Caco-2 (cell line): ENCODE measurements at regions not wholly inside any gene's neighbourhood (a gene's known extent, or its start where the extent isn't known, plus 50 kb on each side); places are given as distances from the start of the nearest gene placed in this dataset.
A peak's percentile ranks its signal among the peaks of the same experiment; 100 is the strongest.

Experiments
- BruUV-seq: library from RNA; stranded (reverse); fragments of 400-500 nt; replicated peaks from 2 replicates; lab custom pipeline; 2021; lab: Mats Ljungman, UMichigan
- CTCF ChIA-PET: fragments of 300-600 bp; sonication (Branson Sonifier 250); formaldehyde crosslinking; loops from one replicate; lab custom pipeline; 2022; ENCODE audit warnings: antibody characterized with exemption; lab: Charles Lee
- POLR2A ChIA-PET: fragments of 300-600 bp; sonication (Branson Sonifier 250); formaldehyde crosslinking; loops from one replicate; lab custom pipeline; 2022; ENCODE audit warnings: antibody characterized with exemption; lab: Charles Lee
- DNase-seq, 2 experiments: peaks; one replicate each; pipeline versions ENCODE4 v3.0.0 to v3.0.0-alpha.2; 2020 to 2022
- H3K27me3 ChIP-seq: replicated peaks from 2 replicates; pipeline ENCODE4 v1.6.0; 2011; ENCODE audit warnings: low read length; ENCODE audit not compliant: control insufficient read depth, insufficient read depth
- H3K36me3 ChIP-seq: 2 replicates; pipeline ENCODE4 v1.5.1; 2011; ENCODE audit warnings: low read length; ENCODE audit not compliant: control insufficient read depth, insufficient read depth
- H3K4me1 ChIP-seq: fragments of 250-450 bp; sonication (Bioruptor Pico); 2 replicates; pipeline ENCODE4 v1.5.1; 2020; ENCODE audit warnings: mild to moderate bottlenecking
- H3K4me3 ChIP-seq: 2 replicates; pipeline ENCODE4 v1.5.1; 2011; ENCODE audit warnings: low read depth, mild to moderate bottlenecking, control low read depth, low read length
- H3K9me3 ChIP-seq: fragments of 250-450 bp; sonication (Bioruptor Pico); 2 replicates; pipeline ENCODE4 v1.5.1; 2020; ENCODE audit warnings: mild to moderate bottlenecking, moderate library complexity
- H3K27ac Mint-ChIP-seq: one replicate; pipeline ENCODE4 v1.8.0; 2022; ENCODE audit warnings: mixed read lengths; ENCODE audit not compliant: unreplicated experiment
- H3K27me3 Mint-ChIP-seq: one replicate; pipeline ENCODE4 v1.8.0; 2022; ENCODE audit warnings: mixed read lengths; ENCODE audit not compliant: insufficient read depth, unreplicated experiment
- H3K36me3 Mint-ChIP-seq: one replicate; pipeline ENCODE4 v1.8.0; 2022; ENCODE audit warnings: mild to moderate bottlenecking, mixed read lengths; ENCODE audit not compliant: insufficient read depth, unreplicated experiment
- H3K4me1 Mint-ChIP-seq: one replicate; pipeline ENCODE4 v1.8.0; 2022; ENCODE audit warnings: low read depth, mixed read lengths; ENCODE audit not compliant: unreplicated experiment
- H3K4me3 Mint-ChIP-seq: one replicate; pipeline ENCODE4 v1.8.0; 2022; ENCODE audit warnings: mild to moderate bottlenecking, moderate library complexity, mixed read lengths; ENCODE audit not compliant: unreplicated experiment
- H3K9me3 Mint-ChIP-seq: one replicate; pipeline ENCODE4 v1.8.0; 2022; ENCODE audit warnings: mixed read lengths; ENCODE audit not compliant: unreplicated experiment
- intact Hi-C: fragments of 100-400 bp; cut with micrococcal nuclease; formaldehyde crosslinking; loops from one replicate; pipeline ENCODE4 v1.10.0; 2022; ENCODE audit not compliant: unreplicated experiment
- TF ChIP-seq, protein P1 (sequence below), 2 experiments: fragments of 200-600 bp in 1 of 2; IDR thresholded peaks; 1 replicate in 1 of 2; 2 replicates in 1 of 2; pipeline versions ENCODE4 v1.5.1 to v1.8.0; 2011 to 2022; ENCODE audit warnings: antibody characterized with exemption in 1 of 2, control low read depth in 1 of 2, inconsistent platforms in 1 of 2, low read depth in 1 of 2, low read length in 1 of 2, mild to moderate bottlenecking in 1 of 2, moderate library complexity in 1 of 2; ENCODE audit not compliant: insufficient read depth in 1 of 2, severe bottlenecking in 1 of 2, unreplicated experiment in 1 of 2

- Mint-ChIP-seq H3K36me3 (peaks cover 5% of the 10 kb centered on the region), H3K27me3 (peaks cover 3% of the 10 kb centered on the region), H3K4me1 (no peaks in the 10 kb centered on the region), H3K9me3 (no peaks in the 10 kb centered on the region), H3K4me3 (no peak overlapping the region), H3K27ac (no peak overlapping the region)
- ChIA-PET POLR2A (no interaction called here), CTCF (interaction anchor here (1.4 kb wide), 1 partner anchor 9 kb away, joined by 4 read pairs; no protein-coding TSS in a partner anchor)
- Histone ChIP-seq H3K4me1 (no peaks in the 10 kb centered on the region), H3K36me3 (no peaks in the 10 kb centered on the region), H3K4me3 (no peak overlapping the region), H3K27me3 (no peaks in the 10 kb centered on the region), H3K9me3 (no peaks in the 10 kb centered on the region)
- intact Hi-C loops = no loop called here
- peak in 1 of 2 experiments; percentile 59 for DNase-seq
- TF ChIP-seq, protein P1, sequence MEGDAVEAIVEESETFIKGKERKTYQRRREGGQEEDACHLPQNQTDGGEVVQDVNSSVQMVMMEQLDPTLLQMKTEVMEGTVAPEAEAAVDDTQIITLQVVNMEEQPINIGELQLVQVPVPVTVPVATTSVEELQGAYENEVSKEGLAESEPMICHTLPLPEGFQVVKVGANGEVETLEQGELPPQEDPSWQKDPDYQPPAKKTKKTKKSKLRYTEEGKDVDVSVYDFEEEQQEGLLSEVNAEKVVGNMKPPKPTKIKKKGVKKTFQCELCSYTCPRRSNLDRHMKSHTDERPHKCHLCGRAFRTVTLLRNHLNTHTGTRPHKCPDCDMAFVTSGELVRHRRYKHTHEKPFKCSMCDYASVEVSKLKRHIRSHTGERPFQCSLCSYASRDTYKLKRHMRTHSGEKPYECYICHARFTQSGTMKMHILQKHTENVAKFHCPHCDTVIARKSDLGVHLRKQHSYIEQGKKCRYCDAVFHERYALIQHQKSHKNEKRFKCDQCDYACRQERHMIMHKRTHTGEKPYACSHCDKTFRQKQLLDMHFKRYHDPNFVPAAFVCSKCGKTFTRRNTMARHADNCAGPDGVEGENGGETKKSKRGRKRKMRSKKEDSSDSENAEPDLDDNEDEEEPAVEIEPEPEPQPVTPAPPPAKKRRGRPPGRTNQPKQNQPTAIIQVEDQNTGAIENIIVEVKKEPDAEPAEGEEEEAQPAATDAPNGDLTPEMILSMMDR (IDR thresholded peaks at IDR 0.05; ENCODE audit: insufficient read depth in 1 of 2, low read depth in 1 of 2, low read length in 1 of 2, severe bottlenecking in 1 of 2, unreplicated experiment in 1 of 2) = peak; percentile 62 to 79
- BruUV-seq = no TSS peak
Measured at GRCh38 chr14:100654814-100655740, 67.9 kb upstream of the BEGAIN start.

DNA sequence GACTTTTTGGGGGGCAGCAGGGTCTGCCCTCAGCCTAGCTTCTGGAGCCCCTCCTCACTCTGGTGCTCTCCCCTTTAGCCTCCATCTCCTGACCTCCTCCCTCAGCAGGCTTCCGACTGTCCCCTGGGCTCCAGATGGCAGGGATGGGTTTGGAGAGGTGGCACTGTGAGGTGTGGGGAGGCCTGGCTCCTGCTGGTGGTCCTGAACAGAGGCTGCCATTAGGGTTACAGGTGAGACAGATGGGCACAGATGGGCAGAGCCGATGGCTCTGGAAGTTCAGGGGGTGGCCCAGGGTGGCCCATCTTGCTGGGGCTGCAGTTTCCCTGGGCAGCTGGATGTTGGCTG lies 68.5 kb upstream of the BEGAIN start:
- Histone ChIP-seq H3K36me3 (no peaks in the 10 kb centered on the region), H3K9me3 (no peaks in the 10 kb centered on the region), H3K27me3 (no peaks in the 10 kb centered on the region), H3K4me3 (no peak overlapping the region), H3K4me1 (no peaks in the 10 kb centered on the region)
- intact Hi-C loops = no loop called here
- Mint-ChIP-seq H3K4me3 (no peak overlapping the region), H3K27ac (no peak overlapping the region), H3K27me3 (peaks cover 3% of the 10 kb centered on the region), H3K4me1 (no peaks in the 10 kb centered on the region), H3K36me3 (peaks cover 5% of the 10 kb centered on the region), H3K9me3 (no peaks in the 10 kb centered on the region)
- TF ChIP-seq, protein P1 (IDR thresholded peaks at IDR 0.05; ENCODE audit: insufficient read depth in 1 of 2, low read depth in 1 of 2, low read length in 1 of 2, severe bottlenecking in 1 of 2, unreplicated experiment in 1 of 2) = no peak
- no TSS peak for BruUV-seq
- DNase-seq = no peak
- POLR2A ChIA-PET = no interaction called here
- CTCF ChIA-PET = interaction anchor here (0.6 to 1.4 kb wide), 4 partner anchors 10 to 762 kb away, joined by 4 to 5 read pairs (median 4); no protein-coding TSS in a partner anchor

- POLR2A ChIA-PET = no interaction called here
- BruUV-seq = no TSS peak
- Histone ChIP-seq H3K4me1 (no peaks in the 10 kb centered on the region), H3K9me3 (no peaks in the 10 kb centered on the region), H3K4me3 (no peak overlapping the region), H3K36me3 (no peaks in the 10 kb centered on the region), H3K27me3 (no peaks in the 10 kb centered on the region)
- Mint-ChIP-seq H3K27ac (no peak overlapping the region), H3K9me3 (no peaks in the 10 kb centered on the region), H3K4me1 (no peaks in the 10 kb centered on the region), H3K4me3 (no peak overlapping the region), H3K27me3 (peaks cover 3% of the 10 kb centered on the region), H3K36me3 (peaks cover 5% of the 10 kb centered on the region)
- CTCF ChIA-PET = interaction anchor here (0.5 to 1.2 kb wide), 3 partner anchors 11 to 242 kb away, joined by 3 to 5 read pairs (median 4); no protein-coding TSS in a partner anchor
- DNase-seq = no peak
- TF ChIP-seq, protein P1 (IDR thresholded peaks at IDR 0.05; ENCODE audit: insufficient read depth in 1 of 2, low read depth in 1 of 2, low read length in 1 of 2, severe bottlenecking in 1 of 2, unreplicated experiment in 1 of 2) = no peak
- intact Hi-C loops = no loop called here
Measured at GRCh38 chr14:100656996-100657395, 69.7 kb upstream of the DLK1 start.
